ENCODE measurements at regions not wholly inside any gene's neighbourhood (a gene's known extent, or its start where the extent isn't known, plus 50 kb on each side); places are given as distances from the start of the nearest gene placed in this dataset.

DNA sequence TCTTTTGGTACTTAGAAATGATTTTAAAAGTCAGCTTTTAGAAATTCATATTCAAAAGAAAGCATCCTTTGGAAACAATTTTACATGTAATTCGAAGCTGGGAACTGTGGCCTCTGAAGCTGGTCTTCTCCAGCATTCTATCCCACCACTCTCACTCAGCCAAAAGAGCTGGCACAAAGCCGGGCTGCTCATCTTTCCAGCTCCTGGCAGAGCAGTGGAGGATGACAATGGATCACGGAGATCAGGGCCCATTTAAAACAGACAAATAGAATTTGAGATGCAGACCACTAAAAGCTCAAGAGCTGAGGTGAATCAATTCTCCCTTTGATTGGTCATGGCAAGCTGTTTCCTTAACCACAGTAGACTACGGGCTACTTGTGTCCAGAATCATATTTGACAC lies 60.6 kb downstream of the OTOR start (continued):
- TF ChIP-seq, protein P1, sequence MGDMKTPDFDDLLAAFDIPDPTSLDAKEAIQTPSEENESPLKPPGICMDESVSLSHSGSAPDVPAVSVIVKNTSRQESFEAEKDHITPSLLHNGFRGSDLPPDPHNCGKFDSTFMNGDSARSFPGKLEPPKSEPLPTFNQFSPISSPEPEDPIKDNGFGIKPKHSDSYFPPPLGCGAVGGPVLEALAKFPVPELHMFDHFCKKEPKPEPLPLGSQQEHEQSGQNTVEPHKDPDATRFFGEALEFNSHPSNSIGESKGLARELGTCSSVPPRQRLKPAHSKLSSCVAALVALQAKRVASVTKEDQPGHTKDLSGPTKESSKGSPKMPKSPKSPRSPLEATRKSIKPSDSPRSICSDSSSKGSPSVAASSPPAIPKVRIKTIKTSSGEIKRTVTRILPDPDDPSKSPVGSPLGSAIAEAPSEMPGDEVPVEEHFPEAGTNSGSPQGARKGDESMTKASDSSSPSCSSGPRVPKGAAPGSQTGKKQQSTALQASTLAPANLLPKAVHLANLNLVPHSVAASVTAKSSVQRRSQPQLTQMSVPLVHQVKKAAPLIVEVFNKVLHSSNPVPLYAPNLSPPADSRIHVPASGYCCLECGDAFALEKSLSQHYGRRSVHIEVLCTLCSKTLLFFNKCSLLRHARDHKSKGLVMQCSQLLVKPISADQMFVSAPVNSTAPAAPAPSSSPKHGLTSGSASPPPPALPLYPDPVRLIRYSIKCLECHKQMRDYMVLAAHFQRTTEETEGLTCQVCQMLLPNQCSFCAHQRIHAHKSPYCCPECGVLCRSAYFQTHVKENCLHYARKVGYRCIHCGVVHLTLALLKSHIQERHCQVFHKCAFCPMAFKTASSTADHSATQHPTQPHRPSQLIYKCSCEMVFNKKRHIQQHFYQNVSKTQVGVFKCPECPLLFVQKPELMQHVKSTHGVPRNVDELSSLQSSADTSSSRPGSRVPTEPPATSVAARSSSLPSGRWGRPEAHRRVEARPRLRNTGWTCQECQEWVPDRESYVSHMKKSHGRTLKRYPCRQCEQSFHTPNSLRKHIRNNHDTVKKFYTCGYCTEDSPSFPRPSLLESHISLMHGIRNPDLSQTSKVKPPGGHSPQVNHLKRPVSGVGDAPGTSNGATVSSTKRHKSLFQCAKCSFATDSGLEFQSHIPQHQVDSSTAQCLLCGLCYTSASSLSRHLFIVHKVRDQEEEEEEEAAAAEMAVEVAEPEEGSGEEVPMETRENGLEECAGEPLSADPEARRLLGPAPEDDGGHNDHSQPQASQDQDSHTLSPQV (IDR thresholded peaks at IDR 0.05): no peak
- TF ChIP-seq NR2C1 (IDR thresholded peaks at IDR 0.05) (no peak), CEBPB (IDR thresholded peaks at IDR 0.05; ENCODE audit: borderline replicate concordance in 1 of 2, low read depth in 2 of 2, low read length in 2 of 2) (no peak), GABPA (IDR thresholded peaks at IDR 0.05; ENCODE audit: low read depth) (no peak)
- TF ChIP-seq, protein P2, sequence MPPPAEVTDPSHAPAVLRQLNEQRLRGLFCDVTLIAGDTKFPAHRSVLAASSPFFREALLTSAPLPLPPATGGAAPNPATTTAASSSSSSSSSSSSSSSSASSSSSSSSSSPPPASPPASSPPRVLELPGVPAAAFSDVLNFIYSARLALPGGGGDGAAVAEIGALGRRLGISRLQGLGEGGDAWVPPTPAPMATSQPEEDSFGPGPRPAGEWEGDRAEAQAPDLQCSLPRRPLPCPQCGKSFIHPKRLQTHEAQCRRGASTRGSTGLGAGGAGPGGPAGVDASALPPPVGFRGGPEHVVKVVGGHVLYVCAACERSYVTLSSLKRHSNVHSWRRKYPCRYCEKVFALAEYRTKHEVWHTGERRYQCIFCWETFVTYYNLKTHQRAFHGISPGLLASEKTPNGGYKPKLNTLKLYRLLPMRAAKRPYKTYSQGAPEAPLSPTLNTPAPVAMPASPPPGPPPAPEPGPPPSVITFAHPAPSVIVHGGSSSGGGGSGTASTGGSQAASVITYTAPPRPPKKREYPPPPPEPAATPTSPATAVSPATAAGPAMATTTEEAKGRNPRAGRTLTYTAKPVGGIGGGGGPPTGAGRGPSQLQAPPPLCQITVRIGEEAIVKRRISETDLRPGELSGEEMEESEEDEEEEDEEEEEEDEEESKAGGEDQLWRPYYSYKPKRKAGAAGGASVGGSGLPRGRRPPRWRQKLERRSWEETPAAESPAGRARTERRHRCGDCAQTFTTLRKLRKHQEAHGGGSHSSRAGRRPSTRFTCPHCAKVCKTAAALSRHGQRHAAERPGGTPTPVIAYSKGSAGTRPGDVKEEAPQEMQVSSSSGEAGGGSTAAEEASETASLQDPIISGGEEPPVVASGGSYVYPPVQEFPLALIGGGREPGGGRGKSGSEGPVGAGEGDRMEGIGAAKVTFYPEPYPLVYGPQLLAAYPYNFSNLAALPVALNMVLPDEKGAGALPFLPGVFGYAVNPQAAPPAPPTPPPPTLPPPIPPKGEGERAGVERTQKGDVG (CRISPR knock-in tag; IDR thresholded peaks at IDR 0.05): no peak
